Hepatocyte (in vitro differentiated cells): ENCODE measurements at regions not wholly inside any gene's neighbourhood (a gene's known extent, or its start where the extent isn't known, plus 50 kb on each side); places are given as distances from the start of the nearest gene placed in this dataset.

Source experiments
- EZH2 ChIP-seq: fragments of 200-600 bp; sonication (generic); IDR thresholded peaks from 2 replicates; pipeline ENCODE4 v1.6.1; 2016; ENCODE audit warnings: antibody characterized with exemption, mild to moderate bottlenecking, borderline replicate concordance
- TF ChIP-seq, protein P1 (sequence below): fragments of 200-600 bp; sonication (generic); IDR thresholded peaks from 2 replicates; pipeline ENCODE4 v1.5.1; 2016; ENCODE audit warnings: antibody characterized with exemption, mild to moderate bottlenecking; ENCODE audit not compliant: poor library complexity

- TF ChIP-seq, protein P1, sequence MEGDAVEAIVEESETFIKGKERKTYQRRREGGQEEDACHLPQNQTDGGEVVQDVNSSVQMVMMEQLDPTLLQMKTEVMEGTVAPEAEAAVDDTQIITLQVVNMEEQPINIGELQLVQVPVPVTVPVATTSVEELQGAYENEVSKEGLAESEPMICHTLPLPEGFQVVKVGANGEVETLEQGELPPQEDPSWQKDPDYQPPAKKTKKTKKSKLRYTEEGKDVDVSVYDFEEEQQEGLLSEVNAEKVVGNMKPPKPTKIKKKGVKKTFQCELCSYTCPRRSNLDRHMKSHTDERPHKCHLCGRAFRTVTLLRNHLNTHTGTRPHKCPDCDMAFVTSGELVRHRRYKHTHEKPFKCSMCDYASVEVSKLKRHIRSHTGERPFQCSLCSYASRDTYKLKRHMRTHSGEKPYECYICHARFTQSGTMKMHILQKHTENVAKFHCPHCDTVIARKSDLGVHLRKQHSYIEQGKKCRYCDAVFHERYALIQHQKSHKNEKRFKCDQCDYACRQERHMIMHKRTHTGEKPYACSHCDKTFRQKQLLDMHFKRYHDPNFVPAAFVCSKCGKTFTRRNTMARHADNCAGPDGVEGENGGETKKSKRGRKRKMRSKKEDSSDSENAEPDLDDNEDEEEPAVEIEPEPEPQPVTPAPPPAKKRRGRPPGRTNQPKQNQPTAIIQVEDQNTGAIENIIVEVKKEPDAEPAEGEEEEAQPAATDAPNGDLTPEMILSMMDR = no peak
- TF ChIP-seq EZH2 = no peak
Measured at GRCh38 chr3:161599697-161600096, 103.1 kb downstream of the OTOL1 start.
